Left kidney (tissue), 1 donor: ENCODE measurements at regions not wholly inside any gene's neighbourhood (a gene's known extent, or its start where the extent isn't known, plus 50 kb on each side); places are given as distances from the start of the nearest gene placed in this dataset.
"Not testable (repeated sequence)": the region's sequence is repeated elsewhere in the genome, so short reads cannot be mapped to it uniquely, and the experiment has no call there.

ENCODE experiments used
- DNase-seq: peaks from one replicate; pipeline ENCODE4 v3.0.0-alpha.2; 2013

GRCh38 chr6:139882977-139883728 is 508.7 kb upstream of the CITED2 start:
- DNase-seq = no peak

GRCh38 chr6:139882234-139882633 is 507.8 kb upstream of the CITED2 start:
- DNase-seq = no peak

GRCh38 chr6:139881728-139882211 is 507.3 kb upstream of the CITED2 start:
- DNase-seq = no peak

- DNase-seq = no peak
These were observed 506.8 kb upstream of the CITED2 start for GRCh38 chr6:139881236-139881635.

GRCh38 chr6:139879823-139880356 is 505.4 kb upstream of the CITED2 start:
- no peak for DNase-seq

- DNase-seq = not testable (repeated sequence)
These were observed 504.8 kb upstream of the CITED2 start for GRCh38 chr6:139879241-139879640.

GRCh38 chr6:139877828-139878405 is 503.5 kb upstream of the CITED2 start:
- no peak for DNase-seq

- DNase-seq = no peak
These were observed 498.2 kb upstream of the CITED2 start for GRCh38 chr6:139872665-139873064.

- no peak for DNase-seq
These were observed 497.5 kb upstream of the CITED2 start for GRCh38 chr6:139871803-139872510.

- no peak for DNase-seq
These were observed 496.8 kb upstream of the CITED2 start for GRCh38 chr6:139871165-139871710.

- DNase-seq = no peak
These were observed 494.1 kb upstream of the CITED2 start for GRCh38 chr6:139868576-139868975.

- no peak for DNase-seq
These were observed 489.5 kb upstream of the CITED2 start for GRCh38 chr6:139863964-139864363.

- no peak for DNase-seq
These were observed 488.9 kb upstream of the CITED2 start for GRCh38 chr6:139863346-139863745.

GRCh38 chr6:139862311-139862710 is 487.9 kb upstream of the CITED2 start:
- DNase-seq = no peak

- DNase-seq = no peak
These were observed 485.8 kb upstream of the CITED2 start for GRCh38 chr6:139860203-139860602.

- no peak for DNase-seq
These were observed 484.0 kb upstream of the CITED2 start for GRCh38 chr6:139858429-139858828.

- DNase-seq = no peak
These were observed 482.7 kb upstream of the CITED2 start for GRCh38 chr6:139857143-139857542.

- no peak for DNase-seq
These were observed 482.1 kb upstream of the CITED2 start for GRCh38 chr6:139856562-139856961.

- DNase-seq = peak; percentile 77
These were observed 481.3 kb upstream of the CITED2 start for GRCh38 chr6:139855671-139856311.

- DNase-seq = no peak
These were observed 479.0 kb upstream of the CITED2 start for GRCh38 chr6:139853302-139853992.

- DNase-seq = no peak
These were observed 478.2 kb upstream of the CITED2 start for GRCh38 chr6:139852488-139853140.
